Progenitor cell of endocrine pancreas (in vitro differentiated cells): ENCODE measurements at regions not wholly inside any gene's neighbourhood (a gene's known extent, or its start where the extent isn't known, plus 50 kb on each side); places are given as distances from the start of the nearest gene placed in this dataset.

ENCODE experiments used
- DNase-seq: peaks from one replicate; pipeline ENCODE4 v3.0.0; 2021; ENCODE audit warnings: low spot score; ENCODE audit not compliant: unreplicated experiment
- H3K27ac Mint-ChIP-seq: 2 replicates; pipeline ENCODE4 v1.8.0; 2021; ENCODE audit warnings: mild to moderate bottlenecking, moderate library complexity, mixed read lengths
- H3K27me3 Mint-ChIP-seq: 2 replicates; pipeline ENCODE4 v1.8.0; 2021; ENCODE audit warnings: mixed read lengths
- H3K36me3 Mint-ChIP-seq: 2 replicates; pipeline ENCODE4 v1.8.0; 2022; ENCODE audit warnings: mixed read lengths; ENCODE audit not compliant: insufficient read depth
- H3K4me1 Mint-ChIP-seq: 2 replicates; pipeline ENCODE4 v1.8.0; 2021; ENCODE audit warnings: low read depth, mixed read lengths
- H3K4me3 Mint-ChIP-seq: 2 replicates; pipeline ENCODE4 v1.8.0; 2021; ENCODE audit warnings: low read depth, mild to moderate bottlenecking, moderate library complexity, mixed read lengths
- H3K9me3 Mint-ChIP-seq: 2 replicates; pipeline ENCODE4 v1.8.0; 2021; ENCODE audit warnings: low read depth, mixed read lengths
- CTCF ChIP-seq: fragments of 200-600 bp; sonication (generic); IDR thresholded peaks from one replicate; pipeline ENCODE4 v1.5.0; 2021; ENCODE audit warnings: antibody characterized with exemption, mild to moderate bottlenecking; ENCODE audit not compliant: unreplicated experiment

- no peaks in the 10 kb centered on the region for H3K36me3 Mint-ChIP-seq
Observed at GRCh38 chr4:163221467-163221866, 54.8 kb upstream of the NAF1 start.

GRCh38 chr4:163217505-163217904 lies 50.8 kb upstream of the NAF1 start:
- Mint-ChIP-seq H3K27me3 (no peaks in the 10 kb centered on the region), H3K36me3 (no peaks in the 10 kb centered on the region), H3K4me3 (no peak overlapping the region), H3K4me1 (no peaks in the 10 kb centered on the region), H3K27ac (no peak overlapping the region), H3K9me3 (no peaks in the 10 kb centered on the region)
- no peak for TF ChIP-seq CTCF
- DNase-seq, result no peak

More at GRCh38 chr4:163221467-163221866, 54.8 kb upstream of the NAF1 start:
- no peaks in the 10 kb centered on the region for H3K27me3 Mint-ChIP-seq
- H3K27ac Mint-ChIP-seq, result no peak overlapping the region
- DNase-seq, result no peak
- no peaks in the 10 kb centered on the region for H3K9me3 Mint-ChIP-seq
- H3K4me3 Mint-ChIP-seq, result no peak overlapping the region
- TF ChIP-seq CTCF, result no peak
- H3K4me1 Mint-ChIP-seq, result peaks cover 2% of the 10 kb centered on the region
